ENCODE measurements at regions not wholly inside any gene's neighbourhood (a gene's known extent, or its start where the extent isn't known, plus 50 kb on each side); places are given as distances from the start of the nearest gene placed in this dataset.

GRCh38 chr1:178030467-178030866, 60.6 kb upstream of the SEC16B start:
- TF ChIP-seq EP300 (IDR thresholded peaks at IDR 0.05) (no peak), CTCF (IDR thresholded peaks at IDR 0.05) (no peak), POLR2A (IDR thresholded peaks at IDR 0.05) (no peak)
